K562 (cell line): ENCODE measurements at regions not wholly inside any gene's neighbourhood (a gene's known extent, or its start where the extent isn't known, plus 50 kb on each side); places are given as distances from the start of the nearest gene placed in this dataset.

Source experiments
- BMI1 ChIP-seq: fragments of 150-350 bp; IDR thresholded peaks from 2 replicates; pipeline ENCODE4 v1.6.1; 2014; ENCODE audit warnings: low read length
- HDAC2 ChIP-seq: fragments of 450-650 bp; IDR thresholded peaks from 2 replicates; pipeline ENCODE4 v1.6.1; 2016; ENCODE audit warnings: mild to moderate bottlenecking
- JUNB ChIP-seq: fragments of 450-650 bp; formaldehyde crosslinking; conservative IDR thresholded peaks from 2 replicates; pipeline ENCODE4 v1.4.0; 2020; ENCODE audit warnings: mild to moderate bottlenecking
- MEF2A ChIP-seq: IDR thresholded peaks from 2 replicates; pipeline ENCODE4 v1.6.1; 2011; ENCODE audit warnings: low read depth, mild to moderate bottlenecking, low read length, moderate library complexity; ENCODE audit not compliant: control insufficient read depth
- TGIF2 ChIP-seq: sonication (generic); formaldehyde crosslinking; IDR thresholded peaks from 2 replicates; pipeline ENCODE4 v1.8.1; 2022; ENCODE audit warnings: mild to moderate bottlenecking, missing genetic modification reagents, moderate library complexity
- ZNF780A ChIP-seq: fragments of 250-450 bp; sonication (Bioruptor Pico); IDR thresholded peaks from 2 replicates; pipeline ENCODE4 v1.5.0; 2021; ENCODE audit warnings: mild to moderate bottlenecking
- TF ChIP-seq, protein P1 (sequence below), 3 experiments: IDR thresholded peaks in 2 of 3; conservative IDR thresholded peaks in 1 of 3; 2 replicates each; pipeline ENCODE4 v1.5.1; 2011 to 2012; ENCODE audit warnings: low read length in 3 of 3, mild to moderate bottlenecking in 3 of 3, control low read depth in 2 of 3, improper control_type of control experiment in 1 of 3, inconsistent platforms in 1 of 3, low read depth in 1 of 3, mixed read lengths in 1 of 3, moderate library complexity in 1 of 3; ENCODE audit not compliant: insufficient read depth in 2 of 3
- TF ChIP-seq, protein P2 (sequence below): sonication (generic); formaldehyde crosslinking; IDR thresholded peaks from 2 replicates; pipeline ENCODE4 v1.8.1; 2023; ENCODE audit warnings: mild to moderate bottlenecking, missing genetic modification reagents, moderate library complexity
- TF ChIP-seq, protein P3 (sequence below): sonication (generic); formaldehyde crosslinking; IDR thresholded peaks from 2 replicates; pipeline ENCODE4 v1.8.1; 2022; ENCODE audit warnings: missing genetic modification reagents

DNA sequence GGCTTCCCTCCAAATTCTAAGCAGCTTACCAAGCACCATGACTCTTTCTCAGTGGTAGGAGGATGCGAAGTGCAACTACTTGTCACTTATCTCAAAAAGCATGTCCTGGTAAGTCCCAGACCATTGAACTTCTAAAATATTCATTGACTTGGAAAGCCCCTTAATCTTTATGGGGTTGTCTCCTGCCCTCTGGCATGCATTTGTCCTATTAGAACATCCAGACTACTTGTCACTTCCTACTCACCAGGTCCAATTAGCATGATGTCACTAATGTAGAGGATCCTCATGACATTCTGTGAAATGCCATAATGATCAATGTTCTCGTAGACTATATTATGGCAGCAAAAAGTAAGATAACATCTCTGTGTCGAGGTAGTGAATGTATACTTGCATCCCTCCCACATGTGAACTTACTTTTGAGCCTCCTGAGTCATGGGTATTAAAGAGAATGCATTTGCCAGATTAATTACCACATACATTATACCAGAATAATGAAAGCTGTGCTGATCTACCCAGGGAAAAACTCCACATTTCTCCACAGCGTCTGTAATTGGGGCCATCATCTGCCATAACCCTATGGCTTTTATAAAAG is 63.5 kb upstream of the RAD23B start:
- TF ChIP-seq TGIF2 (CRISPR knock-in tag) (no peak), ZNF780A (no peak), HDAC2 (no peak), BMI1 (no peak), MEF2A (no peak), JUNB (CRISPR knock-in tag) (no peak)
- TF ChIP-seq, protein P1, sequence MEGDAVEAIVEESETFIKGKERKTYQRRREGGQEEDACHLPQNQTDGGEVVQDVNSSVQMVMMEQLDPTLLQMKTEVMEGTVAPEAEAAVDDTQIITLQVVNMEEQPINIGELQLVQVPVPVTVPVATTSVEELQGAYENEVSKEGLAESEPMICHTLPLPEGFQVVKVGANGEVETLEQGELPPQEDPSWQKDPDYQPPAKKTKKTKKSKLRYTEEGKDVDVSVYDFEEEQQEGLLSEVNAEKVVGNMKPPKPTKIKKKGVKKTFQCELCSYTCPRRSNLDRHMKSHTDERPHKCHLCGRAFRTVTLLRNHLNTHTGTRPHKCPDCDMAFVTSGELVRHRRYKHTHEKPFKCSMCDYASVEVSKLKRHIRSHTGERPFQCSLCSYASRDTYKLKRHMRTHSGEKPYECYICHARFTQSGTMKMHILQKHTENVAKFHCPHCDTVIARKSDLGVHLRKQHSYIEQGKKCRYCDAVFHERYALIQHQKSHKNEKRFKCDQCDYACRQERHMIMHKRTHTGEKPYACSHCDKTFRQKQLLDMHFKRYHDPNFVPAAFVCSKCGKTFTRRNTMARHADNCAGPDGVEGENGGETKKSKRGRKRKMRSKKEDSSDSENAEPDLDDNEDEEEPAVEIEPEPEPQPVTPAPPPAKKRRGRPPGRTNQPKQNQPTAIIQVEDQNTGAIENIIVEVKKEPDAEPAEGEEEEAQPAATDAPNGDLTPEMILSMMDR (IDR thresholded peaks at IDR 0.05 in 2 of 3, conservative IDR thresholded peaks at IDR 0.05 in 1 of 3; ENCODE audit: insufficient read depth in 2 of 3, low read depth in 1 of 3, low read length in 3 of 3) = no peak
- TF ChIP-seq, protein P2, sequence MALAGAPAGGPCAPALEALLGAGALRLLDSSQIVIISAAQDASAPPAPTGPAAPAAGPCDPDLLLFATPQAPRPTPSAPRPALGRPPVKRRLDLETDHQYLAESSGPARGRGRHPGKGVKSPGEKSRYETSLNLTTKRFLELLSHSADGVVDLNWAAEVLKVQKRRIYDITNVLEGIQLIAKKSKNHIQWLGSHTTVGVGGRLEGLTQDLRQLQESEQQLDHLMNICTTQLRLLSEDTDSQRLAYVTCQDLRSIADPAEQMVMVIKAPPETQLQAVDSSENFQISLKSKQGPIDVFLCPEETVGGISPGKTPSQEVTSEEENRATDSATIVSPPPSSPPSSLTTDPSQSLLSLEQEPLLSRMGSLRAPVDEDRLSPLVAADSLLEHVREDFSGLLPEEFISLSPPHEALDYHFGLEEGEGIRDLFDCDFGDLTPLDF (CRISPR knock-in tag) = no peak
- TF ChIP-seq, protein P3, sequence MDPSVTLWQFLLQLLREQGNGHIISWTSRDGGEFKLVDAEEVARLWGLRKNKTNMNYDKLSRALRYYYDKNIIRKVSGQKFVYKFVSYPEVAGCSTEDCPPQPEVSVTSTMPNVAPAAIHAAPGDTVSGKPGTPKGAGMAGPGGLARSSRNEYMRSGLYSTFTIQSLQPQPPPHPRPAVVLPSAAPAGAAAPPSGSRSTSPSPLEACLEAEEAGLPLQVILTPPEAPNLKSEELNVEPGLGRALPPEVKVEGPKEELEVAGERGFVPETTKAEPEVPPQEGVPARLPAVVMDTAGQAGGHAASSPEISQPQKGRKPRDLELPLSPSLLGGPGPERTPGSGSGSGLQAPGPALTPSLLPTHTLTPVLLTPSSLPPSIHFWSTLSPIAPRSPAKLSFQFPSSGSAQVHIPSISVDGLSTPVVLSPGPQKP (CRISPR knock-in tag) = no peak
